ENCODE measurements at regions not wholly inside any gene's neighbourhood (a gene's known extent, or its start where the extent isn't known, plus 50 kb on each side); places are given as distances from the start of the nearest gene placed in this dataset.
"Not testable (repeated sequence)": the region's sequence is repeated elsewhere in the genome, so short reads cannot be mapped to it uniquely, and the experiment has no call there.

- no peak for DNase-seq
Measured at GRCh38 chr15:46892621-46893160, 824.6 kb upstream of the SEMA6D start.

- no peak for DNase-seq
Measured at GRCh38 chr15:46894644-46895043, 822.7 kb upstream of the SEMA6D start.

GRCh38 chr15:46897266-46897665 lies 820.0 kb upstream of the SEMA6D start:
- no peak for DNase-seq

GRCh38 chr15:46901001-46901400 lies 816.3 kb upstream of the SEMA6D start:
- no peak for DNase-seq

GRCh38 chr15:46917721-46918252 lies 799.5 kb upstream of the SEMA6D start:
- no peak for DNase-seq

- no peak for DNase-seq
Measured at GRCh38 chr15:46918462-46919140, 798.7 kb upstream of the SEMA6D start.

- DNase-seq = no peak
Measured at GRCh38 chr15:46921891-46922290, 795.4 kb upstream of the SEMA6D start.

- DNase-seq = no peak
Measured at GRCh38 chr15:46930426-46930825, 786.9 kb upstream of the SEMA6D start.

GRCh38 chr15:46933332-46933731 lies 784.0 kb upstream of the SEMA6D start:
- DNase-seq = no peak

- DNase-seq = no peak
Measured at GRCh38 chr15:46934851-46935250, 782.5 kb upstream of the SEMA6D start.

GRCh38 chr15:46938169-46938568 lies 779.1 kb upstream of the SEMA6D start:
- no peak for DNase-seq

GRCh38 chr15:46941241-46941640 lies 776.1 kb upstream of the SEMA6D start:
- DNase-seq = no peak

GRCh38 chr15:46946953-46947352 lies 770.4 kb upstream of the SEMA6D start:
- no peak for DNase-seq

- no peak for DNase-seq
Measured at GRCh38 chr15:46955576-46955975, 761.7 kb upstream of the SEMA6D start.

- DNase-seq = no peak
Measured at GRCh38 chr15:46956456-46956855, 760.8 kb upstream of the SEMA6D start.

- no peak for DNase-seq
Measured at GRCh38 chr15:46956881-46957280, 760.4 kb upstream of the SEMA6D start.

- DNase-seq = no peak
Measured at GRCh38 chr15:46960581-46960980, 756.7 kb upstream of the SEMA6D start.

GRCh38 chr15:46961795-46962194 lies 755.5 kb upstream of the SEMA6D start:
- no peak for DNase-seq

GRCh38 chr15:46988055-46988454 lies 729.2 kb upstream of the SEMA6D start:
- DNase-seq = not testable (repeated sequence)

- DNase-seq = no peak
Measured at GRCh38 chr15:46996359-46996758, 720.9 kb upstream of the SEMA6D start.

GRCh38 chr15:46997501-46997900 lies 719.8 kb upstream of the SEMA6D start:
- no peak for DNase-seq

GRCh38 chr15:47003568-47003967 lies 713.7 kb upstream of the SEMA6D start:
- no peak for DNase-seq

GRCh38 chr15:47013446-47013845 lies 703.9 kb upstream of the SEMA6D start:
- no peak for DNase-seq

- DNase-seq = peak; percentile 13
Measured at GRCh38 chr15:47027322-47027946, 689.9 kb upstream of the SEMA6D start.

Measured in NCI-H1092 treated with DMSO at 0.1 percent for 48 hours (cell line).